Neural progenitor cell (in vitro differentiated cells): ENCODE measurements at regions not wholly inside any gene's neighbourhood (a gene's known extent, or its start where the extent isn't known, plus 50 kb on each side); places are given as distances from the start of the nearest gene placed in this dataset.

Experiments
- DNase-seq: peaks from one replicate; pipeline ENCODE4 v3.0.0-alpha.2; 2016; ENCODE audit warnings: low spot score
- H2AFZ ChIP-seq: fragments of 200-600 bp; sonication (generic); replicated peaks from 2 replicates; pipeline ENCODE4 v1.6.1; 2016; ENCODE audit warnings: antibody characterized with exemption
- H3F3A ChIP-seq: fragments of 200-600 bp; sonication (generic); 2 replicates; pipeline ENCODE4 v1.6.1; 2016; ENCODE audit warnings: antibody characterized with exemption, low read depth
- H3K27ac ChIP-seq: fragments of 200-600 bp; sonication (generic); 2 replicates; pipeline ENCODE4 v1.5.1; 2016; ENCODE audit warnings: mild to moderate bottlenecking
- H3K27me3 ChIP-seq: fragments of 200-600 bp; sonication (generic); 2 replicates; pipeline ENCODE4 v1.6.1; 2016; ENCODE audit warnings: mild to moderate bottlenecking, moderate library complexity
- H3K36me3 ChIP-seq: fragments of 200-600 bp; sonication (generic); 2 replicates; pipeline ENCODE4 v1.5.1; 2016
- H3K4me1 ChIP-seq: fragments of 200-600 bp; sonication (generic); 2 replicates; pipeline ENCODE4 v1.6.1; 2016; ENCODE audit warnings: mixed run types
- H3K4me2 ChIP-seq: fragments of 200-600 bp; sonication (generic); 2 replicates; pipeline ENCODE4 v1.6.1; 2016
- H3K4me3 ChIP-seq: fragments of 200-600 bp; sonication (generic); 2 replicates; pipeline ENCODE4 v1.5.1; 2016
- H3K79me2 ChIP-seq: fragments of 200-600 bp; sonication (generic); 2 replicates; pipeline ENCODE4 v1.6.1; 2016; ENCODE audit warnings: low read depth
- H3K9ac ChIP-seq: fragments of 200-600 bp; sonication (generic); 2 replicates; pipeline ENCODE4 v1.6.1; 2016
- H3K9me3 ChIP-seq: fragments of 200-600 bp; sonication (generic); 2 replicates; pipeline ENCODE4 v1.5.1; 2016; ENCODE audit warnings: low read depth
- H4K20me1 ChIP-seq: fragments of 200-600 bp; sonication (generic); 2 replicates; pipeline ENCODE4 v1.6.1; 2016; ENCODE audit warnings: low read depth
- H3K27ac Mint-ChIP-seq: 3 replicates; pipeline ENCODE4 v1.8.0; 2021; ENCODE audit warnings: mixed read lengths
- H3K27me3 Mint-ChIP-seq: 2 replicates; pipeline ENCODE4 v1.8.0; 2022; ENCODE audit warnings: low read depth, mild to moderate bottlenecking, inconsistent platforms, moderate library complexity, mixed read lengths; ENCODE audit not compliant: insufficient read depth
- H3K36me3 Mint-ChIP-seq: 3 replicates; pipeline ENCODE4 v1.8.0; 2021; ENCODE audit warnings: mixed read lengths
- H3K4me1 Mint-ChIP-seq: 3 replicates; pipeline ENCODE4 v1.8.0; 2021; ENCODE audit warnings: mixed read lengths
- H3K4me3 Mint-ChIP-seq: 3 replicates; pipeline ENCODE4 v1.8.0; 2021; ENCODE audit warnings: mild to moderate bottlenecking, moderate library complexity, mixed read lengths
- H3K9me3 Mint-ChIP-seq: 3 replicates; pipeline ENCODE4 v1.8.0; 2020; ENCODE audit warnings: mixed read lengths
- EZH2 ChIP-seq: fragments of 200-600 bp; sonication (generic); IDR thresholded peaks from 2 replicates; pipeline ENCODE4 v1.6.1; 2017; ENCODE audit warnings: antibody characterized with exemption, mild to moderate bottlenecking, moderate library complexity
- EZH2phosphoT487 ChIP-seq: fragments of 200-600 bp; sonication (generic); IDR thresholded peaks from 2 replicates; pipeline ENCODE4 v1.6.1; 2017; ENCODE audit warnings: antibody characterized with exemption
- TF ChIP-seq, protein P1 (sequence below): fragments of 200-600 bp; sonication (generic); IDR thresholded peaks from 2 replicates; pipeline ENCODE4 v1.5.1; 2017; ENCODE audit warnings: antibody characterized with exemption, mild to moderate bottlenecking

DNA sequence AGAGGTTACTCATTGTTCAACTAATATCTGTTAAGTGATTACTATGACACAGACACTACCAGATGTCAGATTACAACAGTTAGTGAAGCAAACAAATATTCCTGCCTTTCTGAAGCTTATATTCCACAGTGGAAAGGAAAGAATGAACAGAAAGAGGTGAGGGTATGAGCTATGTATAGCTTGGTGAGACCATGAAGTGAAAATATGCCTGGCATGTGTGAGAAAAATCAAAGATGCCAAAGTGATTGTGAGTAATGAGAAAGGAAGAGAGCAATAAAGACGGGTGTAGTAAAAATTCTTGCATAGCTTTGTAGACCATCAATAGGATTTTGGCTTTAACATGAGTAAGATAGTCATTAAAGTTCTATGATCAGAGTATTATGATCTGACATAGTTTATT lies 734.5 kb upstream of the NUDT12 start:
- Histone ChIP-seq H3K4me3 (no peak overlapping the region), H2AFZ (no peak overlapping the region), H3K27ac (no peak overlapping the region), H3K4me2 (no peak overlapping the region), H3K4me1 (no peaks in the 10 kb centered on the region), H3K36me3 (no peaks in the 10 kb centered on the region), H3K27me3 (no peaks in the 10 kb centered on the region), H3K79me2 (no peaks in the 10 kb centered on the region), H3F3A (no peaks in the 10 kb centered on the region), H3K9me3 (no peaks in the 10 kb centered on the region), H3K9ac (no peak overlapping the region), H4K20me1 (no peaks in the 10 kb centered on the region)
- Mint-ChIP-seq H3K27ac (no peak overlapping the region), H3K36me3 (no peaks in the 10 kb centered on the region), H3K4me3 (no peak overlapping the region), H3K4me1 (no peaks in the 10 kb centered on the region), H3K9me3 (no peaks in the 10 kb centered on the region), H3K27me3 (no peaks in the 10 kb centered on the region)
- TF ChIP-seq EZH2 (no peak), EZH2phosphoT487 (no peak)
- TF ChIP-seq, protein P1, sequence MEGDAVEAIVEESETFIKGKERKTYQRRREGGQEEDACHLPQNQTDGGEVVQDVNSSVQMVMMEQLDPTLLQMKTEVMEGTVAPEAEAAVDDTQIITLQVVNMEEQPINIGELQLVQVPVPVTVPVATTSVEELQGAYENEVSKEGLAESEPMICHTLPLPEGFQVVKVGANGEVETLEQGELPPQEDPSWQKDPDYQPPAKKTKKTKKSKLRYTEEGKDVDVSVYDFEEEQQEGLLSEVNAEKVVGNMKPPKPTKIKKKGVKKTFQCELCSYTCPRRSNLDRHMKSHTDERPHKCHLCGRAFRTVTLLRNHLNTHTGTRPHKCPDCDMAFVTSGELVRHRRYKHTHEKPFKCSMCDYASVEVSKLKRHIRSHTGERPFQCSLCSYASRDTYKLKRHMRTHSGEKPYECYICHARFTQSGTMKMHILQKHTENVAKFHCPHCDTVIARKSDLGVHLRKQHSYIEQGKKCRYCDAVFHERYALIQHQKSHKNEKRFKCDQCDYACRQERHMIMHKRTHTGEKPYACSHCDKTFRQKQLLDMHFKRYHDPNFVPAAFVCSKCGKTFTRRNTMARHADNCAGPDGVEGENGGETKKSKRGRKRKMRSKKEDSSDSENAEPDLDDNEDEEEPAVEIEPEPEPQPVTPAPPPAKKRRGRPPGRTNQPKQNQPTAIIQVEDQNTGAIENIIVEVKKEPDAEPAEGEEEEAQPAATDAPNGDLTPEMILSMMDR, result no peak
- no peak for DNase-seq

DNA sequence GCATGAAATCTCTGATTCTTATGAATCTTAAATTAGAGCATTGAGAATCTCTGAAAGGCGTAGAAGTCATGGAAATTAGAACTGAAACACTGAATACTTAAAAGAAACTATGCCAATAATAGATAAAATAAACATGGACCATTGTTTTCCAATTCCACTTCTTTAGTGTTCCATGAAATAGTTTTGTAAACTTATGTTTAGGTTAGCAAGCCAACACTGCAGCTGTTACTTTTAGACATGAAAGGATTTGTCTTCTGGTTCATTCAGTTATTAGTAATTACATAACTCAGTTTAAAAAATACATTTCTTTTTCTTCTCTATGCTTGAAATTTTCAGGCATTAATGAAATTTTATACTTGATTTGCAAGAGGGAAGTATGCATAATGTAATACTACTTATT lies 733.4 kb upstream of the NUDT12 start:
- Mint-ChIP-seq H3K27ac (no peak overlapping the region), H3K4me3 (no peak overlapping the region), H3K9me3 (no peaks in the 10 kb centered on the region), H3K27me3 (no peaks in the 10 kb centered on the region), H3K4me1 (no peaks in the 10 kb centered on the region), H3K36me3 (no peaks in the 10 kb centered on the region)
- no peak overlapping the region for H3K4me2 ChIP-seq
- TF ChIP-seq, protein P1, result no peak
- TF ChIP-seq EZH2phosphoT487, result no peak
- no peak for TF ChIP-seq EZH2
- H3K27me3 ChIP-seq, result no peaks in the 10 kb centered on the region
- H3K9me3 ChIP-seq, result no peaks in the 10 kb centered on the region
- H3K4me3 ChIP-seq, result no peak overlapping the region
- H3K4me1 ChIP-seq, result no peaks in the 10 kb centered on the region
- H3F3A ChIP-seq, result no peaks in the 10 kb centered on the region
- H3K9ac ChIP-seq, result no peak overlapping the region
- no peak overlapping the region for H2AFZ ChIP-seq
- no peaks in the 10 kb centered on the region for H4K20me1 ChIP-seq
- H3K79me2 ChIP-seq, result no peaks in the 10 kb centered on the region
- H3K36me3 ChIP-seq, result no peaks in the 10 kb centered on the region
- no peak overlapping the region for H3K27ac ChIP-seq
- no peak for DNase-seq

DNA sequence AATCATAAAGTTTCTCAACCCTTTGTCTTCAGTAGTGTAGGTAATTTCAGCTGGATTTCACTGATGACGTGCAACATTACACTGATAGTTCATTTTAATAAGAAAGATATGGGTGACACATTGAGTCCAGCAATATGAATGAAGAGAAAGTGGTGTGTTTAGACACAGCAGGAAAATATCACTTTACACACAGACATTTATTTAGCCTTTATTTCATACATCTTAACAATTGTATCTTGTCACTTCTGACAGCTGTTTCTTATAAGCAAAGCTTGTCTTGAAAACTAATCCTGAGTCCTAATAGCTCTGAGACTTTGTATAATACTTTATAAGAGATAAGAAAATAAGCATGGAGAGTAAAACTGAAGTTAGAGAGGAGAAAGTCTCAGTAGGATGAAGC lies 720.5 kb upstream of the NUDT12 start:
- H3K9ac ChIP-seq, result no peak overlapping the region
- H3K36me3 ChIP-seq, result no peaks in the 10 kb centered on the region
- H2AFZ ChIP-seq, result no peak overlapping the region
- H3K27ac ChIP-seq, result no peak overlapping the region
- no peaks in the 10 kb centered on the region for H3F3A ChIP-seq
- H3K27me3 ChIP-seq, result no peaks in the 10 kb centered on the region
- H3K4me2 ChIP-seq, result no peak overlapping the region
- no peaks in the 10 kb centered on the region for H3K9me3 ChIP-seq
- Mint-ChIP-seq H3K4me3 (no peak overlapping the region), H3K4me1 (no peaks in the 10 kb centered on the region), H3K36me3 (no peaks in the 10 kb centered on the region), H3K9me3 (peaks cover 3% of the 10 kb centered on the region), H3K27ac (no peak overlapping the region), H3K27me3 (peaks cover 2% of the 10 kb centered on the region)
- no peaks in the 10 kb centered on the region for H3K4me1 ChIP-seq
- H3K79me2 ChIP-seq, result no peaks in the 10 kb centered on the region
- no peaks in the 10 kb centered on the region for H4K20me1 ChIP-seq
- H3K4me3 ChIP-seq, result no peak overlapping the region
- DNase-seq, result no peak
- TF ChIP-seq EZH2phosphoT487 (no peak), EZH2 (no peak)
- TF ChIP-seq, protein P1, result no peak

DNA sequence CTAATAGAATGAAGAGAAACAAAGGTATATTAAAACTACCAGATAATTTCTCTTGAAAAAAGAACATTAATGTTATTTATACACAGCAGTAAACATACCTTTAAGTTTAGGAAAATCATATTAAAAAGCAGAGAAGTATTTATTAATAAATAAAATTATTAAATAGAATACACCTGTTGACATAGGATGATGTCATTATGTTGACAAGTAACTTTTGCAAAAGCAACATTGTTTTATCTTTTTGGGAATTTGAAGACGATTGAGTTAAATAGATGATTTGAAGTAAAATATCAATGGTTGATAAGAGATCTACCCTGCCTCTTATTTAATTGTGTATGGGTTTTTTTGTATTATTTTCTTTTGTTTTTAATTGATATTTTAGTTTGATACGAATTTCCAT lies 711.1 kb upstream of the NUDT12 start:
- no peaks in the 10 kb centered on the region for H3K27me3 ChIP-seq
- no peaks in the 10 kb centered on the region for H3F3A ChIP-seq
- H3K36me3 ChIP-seq, result no peaks in the 10 kb centered on the region
- H2AFZ ChIP-seq, result no peak overlapping the region
- H3K4me1 Mint-ChIP-seq, result peaks cover 3% of the 10 kb centered on the region
- H3K4me1 ChIP-seq, result no peaks in the 10 kb centered on the region
- H3K27me3 Mint-ChIP-seq, result no peaks in the 10 kb centered on the region
- H3K9me3 Mint-ChIP-seq, result no peaks in the 10 kb centered on the region
- H3K27ac ChIP-seq, result no peak overlapping the region
- H4K20me1 ChIP-seq, result no peaks in the 10 kb centered on the region
- no peak overlapping the region for H3K9ac ChIP-seq
- no peaks in the 10 kb centered on the region for H3K36me3 Mint-ChIP-seq
- TF ChIP-seq EZH2 (no peak), EZH2phosphoT487 (no peak)
- TF ChIP-seq, protein P1, result no peak
- no peaks in the 10 kb centered on the region for H3K9me3 ChIP-seq
- no peak for DNase-seq
- H3K79me2 ChIP-seq, result no peaks in the 10 kb centered on the region
- no peak overlapping the region for H3K4me3 Mint-ChIP-seq
- H3K4me2 ChIP-seq, result no peak overlapping the region
- H3K27ac Mint-ChIP-seq, result no peak overlapping the region
- no peak overlapping the region for H3K4me3 ChIP-seq
